IPS-18a (cell line): ENCODE measurements at regions not wholly inside any gene's neighbourhood (a gene's known extent, or its start where the extent isn't known, plus 50 kb on each side); places are given as distances from the start of the nearest gene placed in this dataset.

ENCODE experiments used
- H3K27ac ChIP-seq: one replicate; pipeline ENCODE4 v1.5.1; 2013; ENCODE audit warnings: low read length
- H3K27me3 ChIP-seq: one replicate; pipeline ENCODE4 v1.6.1; 2013; ENCODE audit warnings: mild to moderate bottlenecking, low read length; ENCODE audit not compliant: control insufficient read depth, insufficient read depth
- H3K36me3 ChIP-seq: one replicate; pipeline ENCODE4 v1.6.1; 2013; ENCODE audit warnings: low read depth, low read length; ENCODE audit not compliant: control insufficient read depth
- H3K4me1 ChIP-seq: one replicate; pipeline ENCODE4 v1.6.1; 2013; ENCODE audit warnings: low read depth, low read length; ENCODE audit not compliant: control insufficient read depth
- H3K4me3 ChIP-seq: one replicate; pipeline ENCODE4 v1.5.1; 2013; ENCODE audit warnings: low read length
- H3K9ac ChIP-seq: one replicate; pipeline ENCODE4 v1.6.1; 2013; ENCODE audit warnings: mild to moderate bottlenecking, low read length, moderate library complexity
- H3K9me3 ChIP-seq: one replicate; pipeline ENCODE4 v1.6.1; 2013; ENCODE audit warnings: low read depth, low read length; ENCODE audit not compliant: control insufficient read depth

DNA sequence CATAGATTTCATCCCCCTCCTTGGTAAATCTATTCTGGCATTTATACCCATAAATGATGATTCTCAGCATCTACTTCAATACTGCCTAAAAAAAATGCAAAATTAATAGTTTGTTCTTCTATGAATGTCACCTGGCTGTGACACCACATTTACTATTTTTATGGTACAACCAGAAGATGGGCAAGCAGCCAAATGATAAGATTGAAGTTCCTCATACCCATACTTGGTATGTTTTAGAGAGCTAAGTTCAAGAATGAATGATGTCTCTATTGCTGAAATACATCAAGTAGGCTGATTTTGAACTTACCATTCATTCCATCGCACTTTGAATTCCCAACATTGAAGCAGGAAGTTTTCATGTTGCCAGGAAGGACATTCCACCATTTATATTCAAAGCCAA is 134.2 kb downstream of the ELAPOR2 start:
- Histone ChIP-seq H3K36me3 (peaks cover 18% of the 10 kb centered on the region), H3K4me3 (no peak overlapping the region), H3K9ac (no peak overlapping the region), H3K27me3 (no peaks in the 10 kb centered on the region), H3K9me3 (no peaks in the 10 kb centered on the region), H3K4me1 (no peaks in the 10 kb centered on the region), H3K27ac (no peak overlapping the region)

DNA sequence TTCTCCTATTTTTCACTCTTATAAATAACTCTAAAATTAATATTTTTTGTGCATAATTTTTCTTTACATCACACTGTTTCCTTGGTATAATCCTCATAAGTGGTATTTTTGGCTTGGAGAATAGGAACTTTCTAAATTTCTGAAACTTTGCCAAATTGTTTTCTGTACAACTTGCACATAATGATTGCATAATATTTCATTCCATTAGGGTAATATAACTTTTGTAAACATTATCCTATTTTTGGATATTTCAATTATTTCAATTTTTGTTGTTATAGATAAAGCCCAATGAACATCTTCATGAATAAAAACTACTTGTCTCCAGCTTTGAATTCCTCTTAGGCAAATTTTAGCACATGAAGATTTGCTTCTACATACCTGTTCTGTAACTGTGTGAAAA is 135.9 kb downstream of the ELAPOR2 start:
- Histone ChIP-seq H3K36me3 (peaks cover 18% of the 10 kb centered on the region), H3K9me3 (no peaks in the 10 kb centered on the region), H3K9ac (no peak overlapping the region), H3K27ac (no peak overlapping the region), H3K27me3 (no peaks in the 10 kb centered on the region), H3K4me3 (no peak overlapping the region), H3K4me1 (peaks cover 2% of the 10 kb centered on the region)

DNA sequence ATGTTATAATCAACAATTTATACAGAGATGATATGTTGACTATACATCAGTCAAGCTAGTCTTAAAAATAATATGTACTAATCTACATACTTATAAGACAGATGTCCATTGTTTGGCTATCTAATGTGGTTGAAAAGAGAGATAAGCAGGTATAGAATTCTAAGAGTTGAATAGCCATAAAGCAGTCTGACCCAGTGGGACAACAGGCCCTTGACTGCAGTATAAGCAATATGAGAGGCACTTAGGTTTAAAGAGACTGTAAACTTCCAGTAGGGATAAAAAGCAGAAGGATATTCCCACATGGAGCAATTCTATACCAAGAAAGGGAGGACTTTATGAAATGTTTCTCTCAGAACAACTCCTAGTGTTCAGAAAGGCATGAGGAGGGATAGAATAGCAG is 139.3 kb downstream of the ELAPOR2 start:
- Histone ChIP-seq H3K27ac (no peak overlapping the region), H3K4me3 (no peak overlapping the region), H3K9me3 (no peaks in the 10 kb centered on the region), H3K4me1 (peaks cover 8% of the 10 kb centered on the region), H3K36me3 (peaks cover 7% of the 10 kb centered on the region), H3K27me3 (no peaks in the 10 kb centered on the region), H3K9ac (no peak overlapping the region)

DNA sequence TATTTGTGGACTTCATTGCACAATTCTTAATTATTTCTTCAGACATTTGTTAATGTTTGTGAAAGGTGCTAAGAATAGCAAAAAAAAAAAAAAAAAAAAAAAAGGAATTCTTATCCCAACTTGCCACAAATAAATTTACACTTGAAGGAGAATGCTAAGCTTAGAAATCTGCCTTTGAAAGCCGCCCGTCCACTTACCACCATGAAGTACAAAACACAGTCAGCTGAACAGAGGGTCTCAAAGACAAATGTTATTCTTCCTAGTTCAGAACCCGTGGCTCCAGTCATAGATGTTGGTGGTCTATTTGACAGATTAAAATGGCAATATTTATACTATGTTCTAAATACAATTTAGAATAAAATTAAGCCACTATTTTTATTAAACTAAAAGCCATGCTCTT is 141.2 kb downstream of the ELAPOR2 start:
- no peak overlapping the region for H3K9ac ChIP-seq
- no peak overlapping the region for H3K27ac ChIP-seq
- peaks cover 8% of the 10 kb centered on the region for H3K4me1 ChIP-seq
- H3K4me3 ChIP-seq: no peak overlapping the region
- no peaks in the 10 kb centered on the region for H3K27me3 ChIP-seq
- peaks cover 7% of the 10 kb centered on the region for H3K36me3 ChIP-seq
- no peaks in the 10 kb centered on the region for H3K9me3 ChIP-seq

DNA sequence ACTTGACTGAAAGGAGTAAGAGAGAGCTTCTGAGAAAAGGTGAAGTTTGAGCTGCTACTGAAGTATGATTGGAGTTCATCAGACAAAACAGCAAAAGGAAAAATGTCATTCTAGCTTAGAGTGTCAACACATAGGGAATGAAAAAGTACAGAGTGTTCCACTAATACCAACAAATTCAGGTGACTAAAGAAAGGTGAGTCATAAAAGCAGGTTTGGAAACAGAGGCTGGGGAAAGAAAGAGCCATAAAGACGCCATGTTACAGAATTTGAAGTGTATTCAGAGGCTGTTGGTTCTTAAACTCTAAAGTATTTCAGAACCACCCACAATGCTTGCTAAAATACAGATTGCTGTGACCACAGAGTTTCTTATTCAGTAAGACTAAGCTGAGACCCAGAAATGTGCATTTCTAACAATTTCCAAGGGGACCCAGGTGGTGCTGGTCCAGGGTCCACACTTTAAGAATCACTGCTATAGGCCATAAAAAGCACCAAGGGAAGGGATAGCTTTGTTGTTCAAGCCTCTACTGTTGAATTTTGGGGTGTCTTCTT is 143.1 kb downstream of the ELAPOR2 start:
- no peaks in the 10 kb centered on the region for H3K9me3 ChIP-seq
- H3K4me1 ChIP-seq: peaks cover 8% of the 10 kb centered on the region

DNA sequence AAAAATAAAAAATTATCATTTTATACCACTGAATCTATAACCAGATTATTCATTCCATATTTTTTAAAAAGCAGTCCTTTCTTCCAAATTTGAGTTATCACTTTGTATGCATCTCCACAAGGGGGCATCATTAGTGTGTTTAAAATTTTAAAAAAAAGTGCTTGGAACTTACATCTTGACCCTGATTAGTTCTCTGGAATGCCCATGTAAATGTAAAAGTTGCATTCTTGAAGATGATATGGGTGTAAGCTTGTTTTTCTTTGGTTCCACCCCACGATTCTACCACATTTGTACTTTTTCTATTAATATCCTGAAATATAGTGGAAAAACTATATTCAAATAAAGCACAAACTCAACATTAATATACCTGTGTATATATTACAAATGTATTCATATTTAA is 144.9 kb downstream of the ELAPOR2 start:
- no peak overlapping the region for H3K27ac ChIP-seq
- H3K36me3 ChIP-seq: peaks cover 19% of the 10 kb centered on the region
- no peaks in the 10 kb centered on the region for H3K9me3 ChIP-seq
- no peak overlapping the region for H3K9ac ChIP-seq
- no peak overlapping the region for H3K4me3 ChIP-seq
- H3K4me1 ChIP-seq: peaks cover 8% of the 10 kb centered on the region
- no peaks in the 10 kb centered on the region for H3K27me3 ChIP-seq

More for the DNA sequence above, 143.1 kb downstream of the ELAPOR2 start:
- Histone ChIP-seq H3K27me3 (no peaks in the 10 kb centered on the region), H3K4me3 (no peak overlapping the region), H3K9ac (no peak overlapping the region), H3K27ac (no peak overlapping the region), H3K36me3 (peaks cover 12% of the 10 kb centered on the region)
